Fibroblast of lung (primary cell): ENCODE measurements at regions not wholly inside any gene's neighbourhood (a gene's known extent, or its start where the extent isn't known, plus 50 kb on each side); places are given as distances from the start of the nearest gene placed in this dataset.

Source experiments
- DNase-seq, 2 donors: peaks; one replicate each; pipeline versions ENCODE4 v3.0.0 to v3.0.0-alpha.2; 2010; ENCODE audit warnings: low read depth in 2 of 2
- H2AFZ ChIP-seq: 2 replicates; pipeline ENCODE4 v1.5.1; 2012; ENCODE audit warnings: low read length, control low read depth, inconsistent platforms
- H3K27ac ChIP-seq: 2 replicates; pipeline ENCODE4 v1.5.1; 2011; ENCODE audit warnings: low read length, control low read depth; ENCODE audit not compliant: insufficient read depth
- H3K27me3 ChIP-seq: 2 replicates; pipeline ENCODE4 v1.5.1; 2011; ENCODE audit warnings: mild to moderate bottlenecking, low read length; ENCODE audit not compliant: control insufficient read depth, insufficient read depth
- H3K36me3 ChIP-seq: 2 replicates; pipeline ENCODE4 v1.5.1; 2011; ENCODE audit warnings: low read length; ENCODE audit not compliant: control insufficient read depth, insufficient read depth
- H3K4me1 ChIP-seq: 2 replicates; pipeline ENCODE4 v1.5.1; 2011; ENCODE audit warnings: low read length; ENCODE audit not compliant: control insufficient read depth, insufficient read depth; ENCODE audit errors: extremely low read depth
- H3K4me2 ChIP-seq: 2 replicates; pipeline ENCODE4 v1.5.1; 2011; ENCODE audit warnings: low read length, control low read depth; ENCODE audit not compliant: insufficient read depth; ENCODE audit errors: extremely low read depth
- H3K4me3 ChIP-seq, 4 experiments: fragments of 200-600 bp in 1 of 4; sonication (generic) in 1 of 4; replicated peaks in 1 of 4; 2 replicates each; pipeline ENCODE4 v1.5.1; 2011 to 2016; ENCODE audit warnings: low read length in 4 of 4, low read depth in 3 of 4, mild to moderate bottlenecking in 3 of 4, control low read depth in 2 of 4, inconsistent platforms in 1 of 4, mixed read lengths in 1 of 4; ENCODE audit not compliant: insufficient read depth in 1 of 4; ENCODE audit errors: control extremely low read depth in 1 of 4
- H3K79me2 ChIP-seq: 2 replicates; pipeline ENCODE4 v1.5.1; 2012; ENCODE audit warnings: mild to moderate bottlenecking, low read length, inconsistent platforms; ENCODE audit not compliant: control insufficient read depth, insufficient read depth
- H3K9ac ChIP-seq: 2 replicates; pipeline ENCODE4 v1.5.1; 2011; ENCODE audit warnings: mild to moderate bottlenecking, low read length, control low read depth; ENCODE audit not compliant: insufficient read depth
- H3K9me3 ChIP-seq: 2 replicates; pipeline ENCODE4 v1.5.1; 2012; ENCODE audit warnings: low read depth, low read length; ENCODE audit not compliant: control insufficient read depth, insufficient read depth
- H4K20me1 ChIP-seq: 2 replicates; pipeline ENCODE4 v1.5.1; 2011; ENCODE audit warnings: low read length; ENCODE audit not compliant: control insufficient read depth, insufficient read depth; ENCODE audit errors: extremely low read depth
- EZH2 ChIP-seq: IDR thresholded peaks from 2 replicates; pipeline ENCODE4 v1.5.1; 2012; ENCODE audit warnings: low read length, control low read depth, mild to moderate bottlenecking; ENCODE audit errors: missing control alignments
- TF ChIP-seq, protein P1 (sequence below), 2 donors: IDR thresholded peaks in 1 of 2; conservative IDR thresholded peaks in 1 of 2; 1 replicate in 1 of 2; 2 replicates in 1 of 2; pipeline ENCODE4 v1.5.1; 2011 to 2012; ENCODE audit warnings: low read length in 2 of 2, control low read depth in 1 of 2, inconsistent platforms in 1 of 2, low read depth in 1 of 2, mild to moderate bottlenecking in 1 of 2

- Histone ChIP-seq H3K9me3 (no peaks in the 10 kb centered on the region), H3K9ac (no peak overlapping the region), H3K79me2 (no peaks in the 10 kb centered on the region), H3K27me3 (no peaks in the 10 kb centered on the region), H2AFZ (no peak overlapping the region), H4K20me1 (no peaks in the 10 kb centered on the region), H3K4me1 (no peaks in the 10 kb centered on the region), H3K4me3 (no peak overlapping the region), H3K36me3 (no peaks in the 10 kb centered on the region), H3K27ac (no peak overlapping the region), H3K4me2 (no peak overlapping the region)
- DNase-seq = no peak
- no peak for TF ChIP-seq EZH2
- TF ChIP-seq, protein P1, sequence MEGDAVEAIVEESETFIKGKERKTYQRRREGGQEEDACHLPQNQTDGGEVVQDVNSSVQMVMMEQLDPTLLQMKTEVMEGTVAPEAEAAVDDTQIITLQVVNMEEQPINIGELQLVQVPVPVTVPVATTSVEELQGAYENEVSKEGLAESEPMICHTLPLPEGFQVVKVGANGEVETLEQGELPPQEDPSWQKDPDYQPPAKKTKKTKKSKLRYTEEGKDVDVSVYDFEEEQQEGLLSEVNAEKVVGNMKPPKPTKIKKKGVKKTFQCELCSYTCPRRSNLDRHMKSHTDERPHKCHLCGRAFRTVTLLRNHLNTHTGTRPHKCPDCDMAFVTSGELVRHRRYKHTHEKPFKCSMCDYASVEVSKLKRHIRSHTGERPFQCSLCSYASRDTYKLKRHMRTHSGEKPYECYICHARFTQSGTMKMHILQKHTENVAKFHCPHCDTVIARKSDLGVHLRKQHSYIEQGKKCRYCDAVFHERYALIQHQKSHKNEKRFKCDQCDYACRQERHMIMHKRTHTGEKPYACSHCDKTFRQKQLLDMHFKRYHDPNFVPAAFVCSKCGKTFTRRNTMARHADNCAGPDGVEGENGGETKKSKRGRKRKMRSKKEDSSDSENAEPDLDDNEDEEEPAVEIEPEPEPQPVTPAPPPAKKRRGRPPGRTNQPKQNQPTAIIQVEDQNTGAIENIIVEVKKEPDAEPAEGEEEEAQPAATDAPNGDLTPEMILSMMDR (conservative IDR thresholded peaks at IDR 0.05 in 1 of 2, IDR thresholded peaks at IDR 0.05 in 1 of 2; ENCODE audit: low read depth in 1 of 2, low read length in 2 of 2) = no peak
These were observed 63.0 kb upstream of the AGA start for GRCh38 chr4:177505171-177505615.

- Histone ChIP-seq H3K27me3 (no peaks in the 10 kb centered on the region), H3K4me3 (no peak overlapping the region), H3K36me3 (no peaks in the 10 kb centered on the region), H3K4me2 (no peak overlapping the region), H3K9ac (no peak overlapping the region), H3K4me1 (no peaks in the 10 kb centered on the region), H3K9me3 (no peaks in the 10 kb centered on the region), H4K20me1 (no peaks in the 10 kb centered on the region), H3K27ac (no peak overlapping the region), H2AFZ (no peak overlapping the region), H3K79me2 (no peaks in the 10 kb centered on the region)
- DNase-seq = no peak
- no peak for TF ChIP-seq EZH2
- TF ChIP-seq, protein P1 (conservative IDR thresholded peaks at IDR 0.05 in 1 of 2, IDR thresholded peaks at IDR 0.05 in 1 of 2; ENCODE audit: low read depth in 1 of 2, low read length in 2 of 2) = no peak
These were observed 66.4 kb upstream of the AGA start for GRCh38 chr4:177508662-177509061.

DNA sequence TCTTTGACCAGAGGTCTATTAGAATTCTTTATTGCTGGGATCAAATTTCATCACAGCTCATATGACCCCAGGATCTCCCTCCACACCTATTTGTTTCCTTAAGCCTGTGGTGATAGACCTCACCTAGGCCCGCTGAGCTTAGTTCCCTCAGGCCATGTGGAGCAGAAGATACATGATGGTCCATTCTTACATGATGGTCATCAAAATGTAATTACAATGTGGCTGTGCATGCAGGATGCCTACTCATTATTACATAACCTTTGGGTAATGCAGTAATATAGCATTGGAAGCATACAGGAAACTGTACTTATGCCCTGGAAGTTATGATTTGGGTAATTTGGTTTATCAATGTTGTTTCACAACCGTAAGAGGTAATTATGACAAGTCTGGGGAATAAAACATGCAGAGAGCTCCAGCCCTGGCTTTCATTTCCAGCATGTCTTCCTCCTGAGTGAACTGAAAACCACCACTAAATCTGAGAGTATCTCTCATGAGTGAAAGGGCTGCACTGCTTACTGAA, 67.0 kb upstream of the AGA start:
- no peaks in the 10 kb centered on the region for H3K79me2 ChIP-seq
- no peak overlapping the region for H3K4me2 ChIP-seq
- no peak for TF ChIP-seq EZH2
- TF ChIP-seq, protein P1 (conservative IDR thresholded peaks at IDR 0.05 in 1 of 2, IDR thresholded peaks at IDR 0.05 in 1 of 2; ENCODE audit: low read depth in 1 of 2, low read length in 2 of 2) = no peak
- no peaks in the 10 kb centered on the region for H3K27me3 ChIP-seq
- no peak for DNase-seq
- no peak overlapping the region for H2AFZ ChIP-seq
- H3K36me3 ChIP-seq = no peaks in the 10 kb centered on the region
- H3K9me3 ChIP-seq = no peaks in the 10 kb centered on the region
- H4K20me1 ChIP-seq = no peaks in the 10 kb centered on the region
- H3K27ac ChIP-seq = no peak overlapping the region
- H3K9ac ChIP-seq = no peak overlapping the region
- no peaks in the 10 kb centered on the region for H3K4me1 ChIP-seq
- H3K4me3 ChIP-seq = no peak overlapping the region
